Small intestine (tissue), 7 donors: ENCODE measurements at regions not wholly inside any gene's neighbourhood (a gene's known extent, or its start where the extent isn't known, plus 50 kb on each side); places are given as distances from the start of the nearest gene placed in this dataset.

ENCODE experiments used
- DNase-seq, 2 donors: peaks; one replicate each; pipeline versions ENCODE4 v3.0.0 to v3.0.0-alpha.2; 2013
- FAIRE-seq: peaks from 2 replicates; lab custom pipeline; 2012; peaks lifted over from hg19 to GRCh38; lab: Jason Lieb, UNC
- H3K27ac ChIP-seq, 3 donors: one replicate each; pipeline ENCODE4 v1.5.1; 2013; ENCODE audit warnings: low read length in 2 of 3, mild to moderate bottlenecking in 2 of 3, control low read depth in 1 of 3, inconsistent platforms in 1 of 3, low read depth in 1 of 3, moderate library complexity in 1 of 3
- H3K27me3 ChIP-seq, 3 donors: one replicate each; pipeline ENCODE4 v1.6.1; 2013; ENCODE audit warnings: low read length in 3 of 3, inconsistent platforms in 1 of 3; ENCODE audit not compliant: control insufficient read depth in 3 of 3, insufficient read depth in 3 of 3
- H3K36me3 ChIP-seq, 3 donors: one replicate each; pipeline ENCODE4 v1.6.1; 2013; ENCODE audit warnings: low read length in 3 of 3, inconsistent platforms in 1 of 3, low read depth in 1 of 3, mild to moderate bottlenecking in 1 of 3, moderate library complexity in 1 of 3; ENCODE audit not compliant: control insufficient read depth in 3 of 3, insufficient read depth in 2 of 3
- H3K4me1 ChIP-seq, 3 donors: one replicate each; pipeline ENCODE4 v1.6.1; 2013; ENCODE audit warnings: low read length in 2 of 3, inconsistent platforms in 1 of 3, low read depth in 1 of 3, mild to moderate bottlenecking in 1 of 3, moderate library complexity in 1 of 3; ENCODE audit not compliant: control insufficient read depth in 3 of 3, insufficient read depth in 2 of 3
- H3K4me3 ChIP-seq, 3 donors: one replicate each; pipeline ENCODE4 v1.5.1; 2013; ENCODE audit warnings: low read length in 3 of 3, control low read depth in 1 of 3, inconsistent platforms in 1 of 3, low read depth in 1 of 3, mild to moderate bottlenecking in 1 of 3, moderate library complexity in 1 of 3
- H3K9me3 ChIP-seq, 2 donors: one replicate each; pipeline ENCODE4 v1.6.1; 2013; ENCODE audit warnings: low read depth in 1 of 2, low read length in 1 of 2; ENCODE audit not compliant: control insufficient read depth in 2 of 2, insufficient read depth in 1 of 2
- WGBS, 3 donors: extraction: QIAGEN DNeasy Blood & Tissue Kit; methylation state at CpG; one replicate each; pipeline ENCODE4 v1.1.7; 2013; 5-methylcytosine and 5-hydroxymethylcytosine counted together
- donor health status: healthy with polysubstance abuse.
- donor health status: control.
- donor health status: control.
- donor health status: Bipolar disorder and iron deficiency.
- donor health status: healthy.

DNA sequence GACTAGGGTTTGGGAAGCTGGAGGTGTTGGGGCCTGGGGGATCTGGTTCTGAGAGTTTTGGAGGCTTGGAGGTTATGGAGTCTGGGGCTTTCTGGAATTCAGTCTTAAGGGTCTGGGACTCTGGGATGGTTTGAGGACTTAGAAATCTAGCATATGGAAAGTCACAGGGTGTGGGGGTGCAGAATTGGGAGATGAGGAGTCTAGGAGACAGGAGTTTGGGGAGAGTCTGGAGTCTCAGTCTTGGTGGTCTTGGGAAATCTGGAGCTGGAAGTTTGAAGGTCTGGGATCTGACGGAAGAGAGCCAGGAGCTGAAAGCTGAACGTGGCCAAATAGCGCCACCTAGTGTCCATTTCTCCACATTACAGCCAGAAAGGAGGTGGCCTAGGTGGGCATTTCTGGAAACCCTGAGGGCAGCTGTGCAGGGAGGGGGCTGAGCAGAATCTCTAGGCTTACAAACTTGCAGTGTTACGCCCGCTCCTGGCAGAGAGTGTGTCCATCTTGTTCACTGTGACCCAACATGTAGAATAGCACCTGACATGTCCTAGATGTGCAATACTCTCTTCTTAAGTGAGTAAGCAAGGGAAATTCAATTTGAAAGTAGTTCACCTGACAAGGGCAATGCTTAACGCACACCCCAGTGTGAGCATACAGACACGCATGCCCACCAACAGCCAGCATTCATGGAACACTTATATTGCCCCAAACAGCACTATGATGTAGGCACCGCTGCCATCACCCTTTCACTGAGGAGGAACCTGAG, 204.8 kb downstream of the TFCP2L1 start:
- DNase-seq (peak; percentile 50 to 70), FAIRE-seq (no peak)
- Histone ChIP-seq H3K4me3 (no peak overlapping the region), H3K36me3 (no peaks in the 10 kb centered on the region), H3K4me1 (peaks cover 0 to under 1% (median 0%) of the 10 kb centered on the region in 3 donors), H3K27ac (no peak overlapping the region), H3K27me3 (peaks cover 0 to 31% (median 5%) of the 10 kb centered on the region in 3 donors), H3K9me3 (no peaks in the 10 kb centered on the region)
- WGBS, 3 donors = 24 to 33% (median 31%) methylated on average over 8 of the region's 8 CpGs

DNA sequence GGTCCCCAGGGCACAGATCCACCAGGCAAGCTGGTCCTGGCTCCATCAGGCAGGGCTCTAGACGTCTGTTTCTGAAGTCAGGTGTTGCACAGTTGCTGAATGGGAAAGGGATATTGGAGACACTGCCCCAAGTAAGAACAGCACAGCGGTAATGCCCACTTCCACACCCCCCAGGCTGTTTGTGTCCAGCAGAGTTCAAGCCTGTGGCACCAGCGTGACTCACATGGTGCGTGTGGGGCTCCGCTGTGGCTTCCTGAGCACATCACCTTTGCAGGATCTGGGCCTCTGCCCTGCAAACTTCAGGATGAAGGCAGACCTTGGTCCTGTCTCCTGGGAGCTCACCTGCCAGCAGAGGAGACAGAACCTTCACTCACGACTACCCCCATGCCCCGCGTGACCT, 203.3 kb downstream of the TFCP2L1 start:
- WGBS, 3 donors = 83 to 85% (median 84%) methylated on average over 8 of the region's 8 CpGs
- H3K36me3 ChIP-seq = no peaks in the 10 kb centered on the region
- no peaks in the 10 kb centered on the region for H3K9me3 ChIP-seq
- FAIRE-seq = no peak
- no peak overlapping the region for H3K27ac ChIP-seq
- no peak overlapping the region for H3K4me3 ChIP-seq
- H3K4me1 ChIP-seq = no peaks in the 10 kb centered on the region
- peaks cover 0 to 16% (median 0%) of the 10 kb centered on the region in 3 donors for H3K27me3 ChIP-seq
- DNase-seq = no peak

DNA sequence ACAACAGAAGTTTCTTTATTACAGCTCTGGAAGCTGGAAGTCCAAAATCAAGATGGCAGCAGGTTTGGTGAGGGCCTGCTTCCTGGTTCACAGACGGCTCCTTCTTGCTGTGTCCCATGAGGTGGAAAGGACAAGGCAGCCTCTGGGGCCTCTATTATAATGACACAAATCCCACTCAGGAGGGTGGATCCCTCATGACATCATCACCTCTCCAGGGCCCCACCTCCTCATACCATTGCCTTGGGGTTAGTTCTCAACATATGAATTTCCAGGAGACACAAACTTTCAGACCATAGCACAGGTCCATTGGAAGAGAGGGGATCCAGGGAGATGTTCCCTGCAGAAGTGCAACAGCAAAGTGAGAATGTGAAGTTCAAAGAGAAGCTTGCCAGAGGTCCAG, 202.8 kb downstream of the TFCP2L1 start:
- 47 to 82% (median 69%) methylated on average over 1 of the region's 1 CpG for WGBS, 3 donors
- FAIRE-seq = no peak

DNA sequence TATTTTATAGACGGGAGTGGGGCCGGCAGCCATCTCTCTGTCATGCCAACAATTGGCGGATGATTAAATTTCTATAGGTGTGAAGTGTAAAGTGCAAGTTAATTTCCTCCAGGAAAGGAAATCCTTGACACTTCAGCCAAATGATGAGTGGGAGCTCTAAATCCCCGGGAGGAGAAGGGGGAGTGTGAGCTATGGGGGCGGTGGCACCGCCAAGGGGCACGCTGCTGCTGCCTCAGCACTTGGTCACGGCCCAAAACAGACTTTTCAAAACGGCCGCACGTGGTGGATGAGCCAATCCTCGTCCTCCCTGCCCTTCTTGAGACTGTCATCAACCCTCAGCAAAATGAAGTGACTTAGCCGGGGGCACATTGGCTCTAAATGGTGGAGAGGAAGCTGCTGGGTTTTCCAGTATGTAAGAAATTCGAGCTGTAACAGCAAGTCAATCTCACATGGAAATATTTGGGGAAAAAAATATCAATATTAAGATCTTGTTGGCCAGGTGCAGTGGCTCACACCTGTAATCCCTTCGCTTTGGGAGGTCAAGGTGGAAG, 200.8 kb downstream of the TFCP2L1 start:
- H3K4me3 ChIP-seq = no peak overlapping the region
- H3K27ac ChIP-seq = no peak overlapping the region
- FAIRE-seq (no peak), DNase-seq (no peak)
- WGBS, 3 donors = 44 to 60% (median 50%) methylated on average over 15 of the region's 15 CpGs
- no peaks in the 10 kb centered on the region for H3K4me1 ChIP-seq
- H3K27me3 ChIP-seq = no peaks in the 10 kb centered on the region
- H3K9me3 ChIP-seq = no peaks in the 10 kb centered on the region
- H3K36me3 ChIP-seq = no peaks in the 10 kb centered on the region

More for the DNA sequence above, 202.8 kb downstream of the TFCP2L1 start:
- no peak overlapping the region for H3K4me3 ChIP-seq
- no peaks in the 10 kb centered on the region for H3K4me1 ChIP-seq
- H3K9me3 ChIP-seq = no peaks in the 10 kb centered on the region
- no peak overlapping the region for H3K27ac ChIP-seq
- DNase-seq = no peak
- H3K27me3 ChIP-seq = peaks cover 0 to 11% (median 0%) of the 10 kb centered on the region in 3 donors
- H3K36me3 ChIP-seq = no peaks in the 10 kb centered on the region

- Histone ChIP-seq H3K4me3 (no peak overlapping the region), H3K9me3 (no peaks in the 10 kb centered on the region), H3K27me3 (no peaks in the 10 kb centered on the region), H3K36me3 (no peaks in the 10 kb centered on the region), H3K27ac (no peak overlapping the region), H3K4me1 (no peaks in the 10 kb centered on the region)
- WGBS, 3 donors = 27 to 42% (median 42%) methylated on average over 5 of the region's 5 CpGs
- DNase-seq = no peak
- no peak for FAIRE-seq
These were observed 199.2 kb downstream of the TFCP2L1 start for GRCh38 chr2:121085801-121086200.

DNA sequence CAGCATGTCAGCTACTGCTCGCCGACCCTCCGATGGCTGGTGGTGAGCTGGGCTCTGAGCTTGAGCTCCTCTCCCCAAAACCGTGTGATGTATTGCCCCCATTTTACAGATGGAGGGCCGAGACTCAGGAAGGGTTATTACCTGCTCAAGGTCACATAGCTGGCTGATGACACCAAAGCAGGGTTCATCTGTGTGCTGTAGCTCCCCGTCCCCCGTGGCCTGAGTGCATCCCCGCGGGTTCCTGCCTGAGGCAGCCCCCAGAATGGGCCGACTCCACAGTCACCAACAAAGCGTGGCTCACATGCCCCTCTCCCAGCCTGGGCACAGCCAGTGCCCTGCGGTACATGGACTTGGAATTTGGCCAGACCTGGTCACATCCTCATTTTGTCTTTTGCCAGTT, 198.6 kb downstream of the TFCP2L1 start:
- H3K36me3 ChIP-seq = no peaks in the 10 kb centered on the region
- DNase-seq = no peak
- FAIRE-seq = no peak
- H3K27me3 ChIP-seq = no peaks in the 10 kb centered on the region
- no peaks in the 10 kb centered on the region for H3K4me1 ChIP-seq
- no peak overlapping the region for H3K4me3 ChIP-seq
- WGBS, 3 donors = 73 to 86% (median 79%) methylated on average over 12 of the region's 12 CpGs
- H3K27ac ChIP-seq = no peak overlapping the region
- no peaks in the 10 kb centered on the region for H3K9me3 ChIP-seq

DNA sequence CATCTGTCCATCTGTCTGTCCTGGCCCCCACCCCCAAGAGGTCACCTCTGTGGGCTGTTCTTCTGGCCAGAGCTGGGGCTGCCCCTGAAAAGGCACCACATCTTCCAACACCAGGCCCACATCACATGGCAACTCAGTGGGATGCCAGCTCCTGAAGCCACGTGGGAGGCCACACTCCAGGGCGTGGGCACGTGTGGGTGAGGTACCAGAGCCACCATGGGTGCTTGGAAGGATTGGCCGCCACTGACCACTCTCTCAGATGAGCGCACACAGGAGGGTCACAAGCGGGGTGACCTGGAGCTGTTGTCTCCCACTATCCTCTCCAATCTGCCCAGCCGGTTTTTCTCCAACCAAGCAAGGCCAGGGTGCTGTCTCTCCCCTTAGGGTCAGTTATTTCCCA, 197.9 kb downstream of the TFCP2L1 start:
- Histone ChIP-seq H3K4me1 (no peaks in the 10 kb centered on the region), H3K27me3 (no peaks in the 10 kb centered on the region), H3K9me3 (peaks cover 0 to 2% of the 10 kb centered on the region in 2 donors), H3K27ac (no peak overlapping the region), H3K4me3 (no peak overlapping the region), H3K36me3 (no peaks in the 10 kb centered on the region)
- FAIRE-seq (no peak), DNase-seq (no peak)
- 84 to 91% (median 87%) methylated on average over 7 of the region's 7 CpGs for WGBS, 3 donors

DNA sequence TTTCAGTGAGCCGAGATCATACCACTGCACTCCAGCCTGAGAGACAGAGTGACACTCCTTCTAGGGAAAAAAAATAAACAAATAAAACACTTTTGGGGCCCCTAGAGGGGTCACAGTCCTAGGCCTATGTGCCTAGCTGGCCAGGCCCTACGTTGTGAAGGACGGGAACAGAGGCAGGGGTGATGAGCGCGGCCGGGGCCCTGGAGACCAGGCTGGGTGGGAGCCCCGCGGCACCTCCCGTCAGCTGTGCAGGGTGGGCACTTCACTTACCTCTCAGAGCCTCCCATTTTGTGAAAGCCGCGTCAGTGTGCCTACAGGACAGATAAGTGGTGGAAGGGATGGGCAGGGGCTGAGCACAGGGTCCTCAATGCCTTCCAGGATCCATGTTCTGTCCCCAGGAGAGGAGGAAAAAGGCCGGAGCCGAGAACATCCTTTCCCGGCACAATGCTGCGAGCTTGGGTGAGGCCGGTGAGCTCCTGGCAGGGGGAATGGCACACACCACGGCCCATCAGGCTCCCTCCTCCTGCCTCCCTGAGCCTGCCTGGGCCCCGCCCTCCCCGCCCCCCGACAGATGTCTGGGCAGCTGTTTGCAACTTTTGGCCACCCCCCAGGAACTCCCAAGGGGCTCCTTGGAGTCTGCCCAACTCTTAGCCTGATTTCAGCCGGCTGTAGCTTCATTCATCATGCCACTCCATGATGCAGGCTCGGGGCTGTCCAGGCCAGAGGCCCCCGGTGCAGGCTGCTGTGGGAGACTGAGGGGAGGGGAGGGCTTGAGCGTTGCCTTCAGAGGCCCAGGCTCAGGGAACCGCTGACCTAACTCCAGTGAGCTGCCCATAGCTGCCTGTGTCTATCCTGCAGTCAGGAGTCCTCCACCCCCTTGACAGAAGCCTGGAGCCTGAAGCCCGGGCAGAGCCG, 196.5 kb downstream of the TFCP2L1 start:
- Histone ChIP-seq H3K4me3 (no peak overlapping the region), H3K36me3 (no peaks in the 10 kb centered on the region), H3K4me1 (no peaks in the 10 kb centered on the region), H3K27me3 (no peaks in the 10 kb centered on the region), H3K27ac (no peak overlapping the region), H3K9me3 (peaks cover 0 to 7% of the 10 kb centered on the region in 2 donors)
- 71 to 75% (median 73%) methylated on average over 23 to 27 of the region's 27 CpGs for whole genome bisulfite sequencing, 3 donors
- FAIRE-seq (no peak), DNase-seq (no peak)
